GM21737 (cell line): ENCODE measurements at regions not wholly inside any gene's neighbourhood (a gene's known extent, or its start where the extent isn't known, plus 50 kb on each side); places are given as distances from the start of the nearest gene placed in this dataset.
"Not testable (repeated sequence)": the region's sequence is repeated elsewhere in the genome, so short reads cannot be mapped to it uniquely, and the experiment has no call there.

Experiments
- ATAC-seq: cut with Tn5 transposase; IDR thresholded peaks from one replicate; pipeline ENCODE4 v1.9.1; 2021; ENCODE audit warnings: mild to moderate bottlenecking, moderate library complexity; ENCODE audit not compliant: unreplicated experiment

GRCh38 chr18:11468617-11469016 lies 140.8 kb upstream of the SLC35G4 start:
- no peak for ATAC-seq

GRCh38 chr18:11468120-11468519 lies 141.3 kb upstream of the SLC35G4 start:
- no peak for ATAC-seq

GRCh38 chr18:11467611-11468010 lies 141.8 kb upstream of the SLC35G4 start:
- ATAC-seq = no peak

GRCh38 chr18:11464129-11464528 lies 145.3 kb upstream of the SLC35G4 start:
- no peak for ATAC-seq

GRCh38 chr18:11458447-11458846 lies 150.9 kb upstream of the SLC35G4 start:
- no peak for ATAC-seq

- not testable (repeated sequence) for ATAC-seq
Measured at GRCh38 chr18:11457853-11458252, 151.5 kb upstream of the SLC35G4 start.

GRCh38 chr18:11454040-11454439 lies 155.4 kb upstream of the SLC35G4 start:
- no peak for ATAC-seq

- ATAC-seq = not testable (repeated sequence)
Measured at GRCh38 chr18:11444169-11444568, 165.2 kb upstream of the SLC35G4 start.

- ATAC-seq = no peak
Measured at GRCh38 chr18:11437046-11437445, 172.3 kb upstream of the SLC35G4 start.

GRCh38 chr18:11432360-11432811 lies 177.0 kb upstream of the SLC35G4 start:
- ATAC-seq = no peak

- ATAC-seq = no peak
Measured at GRCh38 chr18:11429876-11430275, 179.5 kb upstream of the SLC35G4 start.

GRCh38 chr18:11425211-11425610 lies 184.2 kb upstream of the SLC35G4 start:
- ATAC-seq = no peak

GRCh38 chr18:11419338-11419737 lies 190.1 kb upstream of the SLC35G4 start:
- no peak for ATAC-seq

GRCh38 chr18:11412811-11413210 lies 196.6 kb upstream of the SLC35G4 start:
- no peak for ATAC-seq

- ATAC-seq = no peak
Measured at GRCh38 chr18:11411048-11411447, 198.3 kb upstream of the SLC35G4 start.

GRCh38 chr18:11408555-11409065 lies 200.8 kb upstream of the SLC35G4 start:
- no peak for ATAC-seq

- ATAC-seq = no peak
Measured at GRCh38 chr18:11407940-11408339, 201.5 kb upstream of the SLC35G4 start.

- ATAC-seq = no peak
Measured at GRCh38 chr18:11405804-11406203, 203.6 kb upstream of the SLC35G4 start.

GRCh38 chr18:11400703-11401102 lies 208.7 kb upstream of the SLC35G4 start:
- no peak for ATAC-seq

GRCh38 chr18:11398625-11399024 lies 210.8 kb upstream of the SLC35G4 start:
- ATAC-seq = no peak

GRCh38 chr18:11392980-11393885 lies 216.2 kb upstream of the SLC35G4 start:
- ATAC-seq = no peak

GRCh38 chr18:11392292-11392691 lies 217.1 kb upstream of the SLC35G4 start:
- no peak for ATAC-seq
